Suprapubic skin (tissue), 4 donors: ENCODE measurements at regions not wholly inside any gene's neighbourhood (a gene's known extent, or its start where the extent isn't known, plus 50 kb on each side); places are given as distances from the start of the nearest gene placed in this dataset.

Experiments used
- POLR2A ChIP-seq, 2 donors: fragments of 450-650 bp; IDR thresholded peaks; one replicate each; pipeline ENCODE4 v1.6.1; 2017; ENCODE audit warnings: antibody characterized with exemption in 2 of 2, mild to moderate bottlenecking in 2 of 2, moderate library complexity in 2 of 2
- POLR2AphosphoS5 ChIP-seq, 3 donors: sonication (generic); formaldehyde crosslinking; IDR thresholded peaks; one replicate each; pipeline ENCODE4 v1.6.1; 2017; ENCODE audit warnings: antibody characterized with exemption in 3 of 3
- TF ChIP-seq, protein P1 (sequence below), 2 donors: fragments of 200-600 bp in 1 of 2; fragments of 450-650 bp in 1 of 2; sonication (generic) in 1 of 2; IDR thresholded peaks; one replicate each; pipeline ENCODE4 v1.5.1; 2016 to 2019; ENCODE audit warnings: antibody characterized with exemption in 2 of 2, mild to moderate bottlenecking in 1 of 2, moderate library complexity in 1 of 2

DNA sequence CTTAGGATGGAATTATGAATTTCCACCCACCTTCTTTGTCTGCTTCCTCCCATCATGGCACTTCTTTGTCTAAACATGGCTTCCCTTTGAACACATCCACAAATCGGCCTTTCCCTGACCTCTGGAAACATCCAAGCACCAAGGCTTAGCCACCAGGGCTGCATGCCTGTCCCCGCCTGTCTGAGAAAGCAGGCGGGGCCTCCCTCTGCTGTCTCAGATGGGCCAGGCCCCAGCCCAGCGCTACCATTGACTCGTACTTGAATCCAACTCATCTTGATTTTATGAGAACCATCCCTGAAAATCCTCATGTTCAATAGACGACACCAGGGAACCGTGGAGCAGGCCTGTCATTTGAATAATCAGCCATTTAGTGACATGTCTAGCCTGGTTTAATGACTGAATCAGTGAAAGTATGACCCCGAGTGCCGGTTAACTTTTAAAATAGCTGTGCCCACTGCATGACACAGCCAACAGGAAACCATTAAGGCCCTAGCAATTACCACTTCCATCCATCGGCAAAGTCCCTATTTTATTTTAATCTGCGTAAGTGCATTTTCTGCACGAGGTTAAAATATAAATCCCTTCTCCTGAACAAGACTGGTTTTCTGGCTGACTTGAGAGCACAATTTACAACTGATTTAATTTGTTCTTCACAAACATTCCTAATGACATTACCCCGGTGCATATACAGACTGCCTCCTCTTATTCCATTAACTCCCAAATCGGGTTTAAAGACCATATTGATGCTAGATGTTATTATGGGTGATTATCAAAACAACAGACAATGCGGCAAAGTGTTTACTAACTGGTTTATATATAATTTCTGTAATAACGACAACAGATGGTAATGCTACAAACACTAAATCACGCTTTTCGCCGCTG is 194.7 kb downstream of the BUB3 start:
- TF ChIP-seq POLR2A (IDR thresholded peaks at IDR 0.05) = no peak
- TF ChIP-seq, protein P1, sequence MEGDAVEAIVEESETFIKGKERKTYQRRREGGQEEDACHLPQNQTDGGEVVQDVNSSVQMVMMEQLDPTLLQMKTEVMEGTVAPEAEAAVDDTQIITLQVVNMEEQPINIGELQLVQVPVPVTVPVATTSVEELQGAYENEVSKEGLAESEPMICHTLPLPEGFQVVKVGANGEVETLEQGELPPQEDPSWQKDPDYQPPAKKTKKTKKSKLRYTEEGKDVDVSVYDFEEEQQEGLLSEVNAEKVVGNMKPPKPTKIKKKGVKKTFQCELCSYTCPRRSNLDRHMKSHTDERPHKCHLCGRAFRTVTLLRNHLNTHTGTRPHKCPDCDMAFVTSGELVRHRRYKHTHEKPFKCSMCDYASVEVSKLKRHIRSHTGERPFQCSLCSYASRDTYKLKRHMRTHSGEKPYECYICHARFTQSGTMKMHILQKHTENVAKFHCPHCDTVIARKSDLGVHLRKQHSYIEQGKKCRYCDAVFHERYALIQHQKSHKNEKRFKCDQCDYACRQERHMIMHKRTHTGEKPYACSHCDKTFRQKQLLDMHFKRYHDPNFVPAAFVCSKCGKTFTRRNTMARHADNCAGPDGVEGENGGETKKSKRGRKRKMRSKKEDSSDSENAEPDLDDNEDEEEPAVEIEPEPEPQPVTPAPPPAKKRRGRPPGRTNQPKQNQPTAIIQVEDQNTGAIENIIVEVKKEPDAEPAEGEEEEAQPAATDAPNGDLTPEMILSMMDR (IDR thresholded peaks at IDR 0.05) = no peak
- TF ChIP-seq POLR2AphosphoS5 (IDR thresholded peaks at IDR 0.05) = no peak
